ENCODE measurements at regions not wholly inside any gene's neighbourhood (a gene's known extent, or its start where the extent isn't known, plus 50 kb on each side); places are given as distances from the start of the nearest gene placed in this dataset.

- CTCF ChIA-PET, result no interaction called here
- H3K4me3 ChIP-seq (ENCODE audit: low read depth, low read length), result no peak overlapping the region
- no peaks in the 10 kb centered on the region for H3K27me3 ChIP-seq (ENCODE audit: control insufficient read depth, insufficient read depth, low read length)
- TF ChIP-seq, protein P1, sequence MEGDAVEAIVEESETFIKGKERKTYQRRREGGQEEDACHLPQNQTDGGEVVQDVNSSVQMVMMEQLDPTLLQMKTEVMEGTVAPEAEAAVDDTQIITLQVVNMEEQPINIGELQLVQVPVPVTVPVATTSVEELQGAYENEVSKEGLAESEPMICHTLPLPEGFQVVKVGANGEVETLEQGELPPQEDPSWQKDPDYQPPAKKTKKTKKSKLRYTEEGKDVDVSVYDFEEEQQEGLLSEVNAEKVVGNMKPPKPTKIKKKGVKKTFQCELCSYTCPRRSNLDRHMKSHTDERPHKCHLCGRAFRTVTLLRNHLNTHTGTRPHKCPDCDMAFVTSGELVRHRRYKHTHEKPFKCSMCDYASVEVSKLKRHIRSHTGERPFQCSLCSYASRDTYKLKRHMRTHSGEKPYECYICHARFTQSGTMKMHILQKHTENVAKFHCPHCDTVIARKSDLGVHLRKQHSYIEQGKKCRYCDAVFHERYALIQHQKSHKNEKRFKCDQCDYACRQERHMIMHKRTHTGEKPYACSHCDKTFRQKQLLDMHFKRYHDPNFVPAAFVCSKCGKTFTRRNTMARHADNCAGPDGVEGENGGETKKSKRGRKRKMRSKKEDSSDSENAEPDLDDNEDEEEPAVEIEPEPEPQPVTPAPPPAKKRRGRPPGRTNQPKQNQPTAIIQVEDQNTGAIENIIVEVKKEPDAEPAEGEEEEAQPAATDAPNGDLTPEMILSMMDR (IDR thresholded peaks at IDR 0.05; ENCODE audit: insufficient read depth, low read depth, low read length), result no peak
- no peak for DNase-seq (ENCODE audit: low read depth)
- POLR2A ChIA-PET, result no interaction called here
- no peaks in the 10 kb centered on the region for H3K36me3 ChIP-seq (ENCODE audit: control insufficient read depth, insufficient read depth, low read length)
These were observed 50.9 kb upstream of the WARS2 start for GRCh38 chr1:119191325-119191724.

- POLR2A ChIA-PET, result no interaction called here
- no peak for DNase-seq (ENCODE audit: low read depth)
- Histone ChIP-seq H3K4me3 (ENCODE audit: low read depth, low read length) (no peak overlapping the region), H3K36me3 (ENCODE audit: control insufficient read depth, insufficient read depth, low read length) (no peaks in the 10 kb centered on the region), H3K27me3 (ENCODE audit: control insufficient read depth, insufficient read depth, low read length) (no peaks in the 10 kb centered on the region)
- CTCF ChIA-PET, result interaction anchor here (1.1 to 1.4 kb wide), 2 partner anchors 11 to 16 kb away, joined by 3 read pairs; no protein-coding TSS in a partner anchor
- TF ChIP-seq, protein P1 (IDR thresholded peaks at IDR 0.05; ENCODE audit: insufficient read depth, low read depth, low read length), result no peak
These were observed 63.9 kb upstream of the WARS2 start for GRCh38 chr1:119204197-119204960.

DNA sequence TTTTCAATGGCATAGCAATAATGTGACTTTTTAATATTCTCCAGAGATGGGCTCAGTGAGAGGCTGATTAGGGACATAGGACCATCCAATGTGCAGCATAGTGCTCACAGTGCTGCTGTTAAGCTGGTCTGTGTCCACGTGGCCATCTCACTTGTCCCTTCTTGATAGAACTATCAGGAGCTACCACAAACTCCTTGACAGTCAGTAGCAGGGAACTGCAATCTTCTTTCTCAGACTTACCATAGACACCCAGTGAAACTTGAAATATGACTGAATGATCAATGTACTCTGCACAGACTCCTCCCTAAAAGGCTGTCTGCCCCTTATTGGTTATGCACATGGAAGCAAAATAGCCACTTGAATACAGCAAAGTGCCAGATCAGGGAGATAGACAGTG is 64.5 kb upstream of the WARS2 start:
- H3K27me3 ChIP-seq (ENCODE audit: control insufficient read depth, insufficient read depth, low read length), result no peaks in the 10 kb centered on the region
- POLR2A ChIA-PET, result no interaction called here
- H3K36me3 ChIP-seq (ENCODE audit: control insufficient read depth, insufficient read depth, low read length), result no peaks in the 10 kb centered on the region
- DNase-seq (ENCODE audit: low read depth), result no peak
- no peak overlapping the region for H3K4me3 ChIP-seq (ENCODE audit: low read depth, low read length)
- CTCF ChIA-PET, result interaction anchor here (1.4 kb wide), 1 partner anchor 12 kb away, joined by 3 read pairs; no protein-coding TSS in a partner anchor
- TF ChIP-seq, protein P1 (IDR thresholded peaks at IDR 0.05; ENCODE audit: insufficient read depth, low read depth, low read length), result no peak

DNA sequence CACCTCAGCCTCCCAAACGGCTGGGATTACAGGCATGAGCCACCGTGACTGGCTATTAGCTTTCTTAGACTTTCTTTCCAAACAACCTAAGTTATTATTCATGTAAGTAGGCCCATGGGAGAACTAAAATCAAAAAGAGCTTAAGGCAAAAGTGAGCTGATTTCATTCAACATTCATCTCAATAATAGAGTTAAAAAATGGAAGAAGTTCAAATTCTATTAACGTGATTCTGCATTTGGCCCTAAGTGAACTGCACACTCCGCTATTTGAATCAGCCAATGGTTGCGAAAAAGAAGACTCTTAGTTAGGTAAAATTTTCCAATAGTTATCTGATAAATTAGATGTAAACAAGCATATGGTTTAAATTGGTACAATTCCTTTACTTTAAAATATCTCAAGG is 68.6 kb upstream of the WARS2 start:
- POLR2A ChIA-PET, result no interaction called here
- H3K27me3 ChIP-seq (ENCODE audit: control insufficient read depth, insufficient read depth, low read length), result no peaks in the 10 kb centered on the region
- no peak overlapping the region for H3K4me3 ChIP-seq (ENCODE audit: low read depth, low read length)
- no peak for DNase-seq (ENCODE audit: low read depth)
- no peaks in the 10 kb centered on the region for H3K36me3 ChIP-seq (ENCODE audit: control insufficient read depth, insufficient read depth, low read length)
- CTCF ChIA-PET, result no interaction called here
- TF ChIP-seq, protein P1 (IDR thresholded peaks at IDR 0.05; ENCODE audit: insufficient read depth, low read depth, low read length), result no peak

- DNase-seq (ENCODE audit: low read depth), result no peak
These were observed 69.3 kb upstream of the WARS2 start for GRCh38 chr1:119209596-119210295.

More at GRCh38 chr1:119209596-119210295, 69.3 kb upstream of the WARS2 start:
- Histone ChIP-seq H3K27me3 (ENCODE audit: control insufficient read depth, insufficient read depth, low read length) (no peaks in the 10 kb centered on the region), H3K36me3 (ENCODE audit: control insufficient read depth, insufficient read depth, low read length) (no peaks in the 10 kb centered on the region), H3K4me3 (ENCODE audit: low read depth, low read length) (no peak overlapping the region)
- POLR2A ChIA-PET, result no interaction called here
- CTCF ChIA-PET, result no interaction called here
- TF ChIP-seq, protein P1 (IDR thresholded peaks at IDR 0.05; ENCODE audit: insufficient read depth, low read depth, low read length), result no peak

All from BJ (cell line).